ENCODE measurements at regions not wholly inside any gene's neighbourhood (a gene's known extent, or its start where the extent isn't known, plus 50 kb on each side); places are given as distances from the start of the nearest gene placed in this dataset.

DNA sequence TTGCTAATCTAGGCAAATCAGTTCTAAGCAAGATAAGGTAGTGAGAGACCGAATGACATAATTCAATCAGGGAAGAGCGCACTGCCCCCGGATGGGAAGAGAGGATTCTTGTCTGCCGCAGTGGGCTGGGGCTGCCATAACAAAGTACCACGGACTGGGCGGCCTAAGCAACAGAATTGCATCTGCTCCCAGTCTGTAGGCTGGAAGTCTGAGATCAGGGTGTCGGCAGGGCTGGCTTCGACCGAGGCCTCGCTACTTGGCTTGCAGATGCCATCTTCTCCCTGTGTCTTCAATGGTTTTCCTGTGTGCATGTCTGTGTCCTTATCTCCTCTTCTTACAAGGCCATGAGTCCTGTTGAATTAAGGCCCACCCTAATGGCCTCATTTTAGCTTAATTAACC is 59.7 kb upstream of the TMEM72 start:
- no peak overlapping the region for H3K4me3 ChIP-seq (replicated peaks; ENCODE audit: low read depth, low read length)
- TF ChIP-seq CTCF (IDR thresholded peaks at IDR 0.05; ENCODE audit: low read depth, low read length, missing control alignments): no peak

GRCh38 chr10:44851881-44852280 is 59.3 kb upstream of the TMEM72 start:
- no peak for TF ChIP-seq CTCF (IDR thresholded peaks at IDR 0.05; ENCODE audit: low read depth, low read length, missing control alignments)
- H3K4me3 ChIP-seq (replicated peaks; ENCODE audit: low read depth, low read length): no peak overlapping the region
- DNase-seq (ENCODE audit: extremely low read depth, low read depth): no peak

More for the DNA sequence above, 59.7 kb upstream of the TMEM72 start:
- no peak for DNase-seq (ENCODE audit: extremely low read depth, low read depth)

GRCh38 chr10:44853148-44853734 is 57.9 kb upstream of the TMEM72 start:
- no peak for DNase-seq (ENCODE audit: extremely low read depth, low read depth)

GRCh38 chr10:44853796-44854195 is 57.3 kb upstream of the TMEM72 start:
- DNase-seq (ENCODE audit: extremely low read depth, low read depth): no peak
- no peak for TF ChIP-seq CTCF (IDR thresholded peaks at IDR 0.05; ENCODE audit: low read depth, low read length, missing control alignments)

More at GRCh38 chr10:44853148-44853734, 57.9 kb upstream of the TMEM72 start:
- TF ChIP-seq CTCF (IDR thresholded peaks at IDR 0.05; ENCODE audit: low read depth, low read length, missing control alignments): peak; percentile 77
- no peak overlapping the region for H3K4me3 ChIP-seq (replicated peaks; ENCODE audit: low read depth, low read length)

GRCh38 chr10:44854693-44855350 is 56.3 kb upstream of the TMEM72 start:
- TF ChIP-seq CTCF (IDR thresholded peaks at IDR 0.05; ENCODE audit: low read depth, low read length, missing control alignments): no peak
- H3K4me3 ChIP-seq (replicated peaks; ENCODE audit: low read depth, low read length): no peak overlapping the region
- no peak for DNase-seq (ENCODE audit: extremely low read depth, low read depth)

More at GRCh38 chr10:44853796-44854195, 57.3 kb upstream of the TMEM72 start:
- H3K4me3 ChIP-seq (replicated peaks; ENCODE audit: low read depth, low read length): no peak overlapping the region

- DNase-seq (ENCODE audit: extremely low read depth, low read depth): no peak
- TF ChIP-seq CTCF (IDR thresholded peaks at IDR 0.05; ENCODE audit: low read depth, low read length, missing control alignments): no peak
- H3K4me3 ChIP-seq (replicated peaks; ENCODE audit: low read depth, low read length): no peak overlapping the region
These were observed 54.4 kb upstream of the TMEM72 start for GRCh38 chr10:44856696-44857095.
